Endodermal cell (in vitro differentiated cells): ENCODE measurements at regions not wholly inside any gene's neighbourhood (a gene's known extent, or its start where the extent isn't known, plus 50 kb on each side); places are given as distances from the start of the nearest gene placed in this dataset.

Experiments used
- DNase-seq: peaks from one replicate; pipeline ENCODE4 v3.0.0-alpha.2; 2017
- H3K27ac ChIP-seq: 2 replicates; pipeline ENCODE4 v1.5.1; 2013; ENCODE audit warnings: mild to moderate bottlenecking, low read depth, low read length, moderate library complexity
- H3K27me3 ChIP-seq: 2 replicates; pipeline ENCODE4 v1.6.1; 2013; ENCODE audit warnings: mild to moderate bottlenecking, low read length, moderate library complexity; ENCODE audit not compliant: insufficient read depth, control insufficient read depth, poor library complexity, severe bottlenecking
- H3K36me3 ChIP-seq: 2 replicates; pipeline ENCODE4 v1.7.0; 2013; ENCODE audit warnings: mild to moderate bottlenecking, low read length, moderate library complexity; ENCODE audit not compliant: control insufficient read depth, insufficient read depth
- H3K4me1 ChIP-seq: one replicate; pipeline ENCODE4 v1.7.0; 2013; ENCODE audit warnings: low read length; ENCODE audit not compliant: control insufficient read depth, insufficient read depth
- H3K4me3 ChIP-seq: 2 replicates; pipeline ENCODE4 v1.5.1; 2013; ENCODE audit warnings: mild to moderate bottlenecking, low read length, moderate library complexity
- H3K9ac ChIP-seq: 2 replicates; pipeline ENCODE4 v1.6.1; 2013; ENCODE audit warnings: mild to moderate bottlenecking, low read length, moderate library complexity; ENCODE audit not compliant: poor library complexity, severe bottlenecking; ENCODE audit errors: extremely low read depth
- H3K9me3 ChIP-seq: 2 replicates; pipeline ENCODE4 v1.6.1; 2013; ENCODE audit warnings: mild to moderate bottlenecking, low read length, moderate library complexity; ENCODE audit not compliant: control insufficient read depth
- H3K27ac Mint-ChIP-seq: 2 replicates; pipeline ENCODE4 v1.8.0; 2020; ENCODE audit warnings: mixed read lengths
- H3K27me3 Mint-ChIP-seq: 2 replicates; pipeline ENCODE4 v1.8.0; 2021; ENCODE audit warnings: mild to moderate bottlenecking, mixed read lengths; ENCODE audit not compliant: insufficient read depth
- H3K36me3 Mint-ChIP-seq: 2 replicates; pipeline ENCODE4 v1.8.0; 2020; ENCODE audit warnings: low read depth, mixed read lengths
- H3K4me1 Mint-ChIP-seq: 2 replicates; pipeline ENCODE4 v1.8.0; 2020; ENCODE audit warnings: mixed read lengths
- H3K4me3 Mint-ChIP-seq: 2 replicates; pipeline ENCODE4 v1.8.0; 2020; ENCODE audit warnings: mild to moderate bottlenecking, moderate library complexity, mixed read lengths
- H3K9me3 Mint-ChIP-seq: 2 replicates; pipeline ENCODE4 v1.8.0; 2020; ENCODE audit warnings: mild to moderate bottlenecking, mixed read lengths
- WGBS, 2 experiments: methylation state at CpG; one replicate each; pipeline versions ENCODE4 v1.1.5 to v1.1.7; 2013; ENCODE audit warnings: missing lambda C conversion rate in 2 of 2, mixed read lengths in 1 of 2; ENCODE audit not compliant: insufficient coverage in 1 of 2, insufficient read length in 1 of 2; 5-methylcytosine and 5-hydroxymethylcytosine counted together
- TF ChIP-seq, protein P1 (sequence below): fragments of 200-600 bp; sonication (generic); conservative IDR thresholded peaks from 2 replicates; pipeline ENCODE4 v1.5.0; 2021; ENCODE audit warnings: antibody characterized with exemption, mild to moderate bottlenecking

DNA sequence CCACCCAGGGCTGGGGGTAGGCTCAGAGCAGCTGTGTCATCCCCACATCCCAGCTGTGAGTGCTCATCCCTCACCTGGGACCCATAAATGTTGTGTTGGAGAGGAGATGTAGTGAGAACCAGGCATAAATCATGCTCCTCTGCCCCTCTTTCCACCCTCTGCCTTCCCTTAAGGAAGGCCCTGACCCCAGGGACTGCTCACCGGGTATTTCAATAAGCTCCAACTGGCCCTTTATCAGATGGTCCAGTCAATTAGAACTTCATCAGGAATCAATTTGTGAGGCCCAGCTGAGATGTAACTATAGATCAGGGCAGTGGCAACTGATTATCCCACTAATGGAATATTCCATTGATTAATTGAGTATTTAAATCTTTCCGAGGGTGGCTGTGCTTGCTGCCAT is 50.8 kb upstream of the NTRK3 start:
- H3K4me3 ChIP-seq: no peak overlapping the region
- DNase-seq: no peak
- TF ChIP-seq, protein P1, sequence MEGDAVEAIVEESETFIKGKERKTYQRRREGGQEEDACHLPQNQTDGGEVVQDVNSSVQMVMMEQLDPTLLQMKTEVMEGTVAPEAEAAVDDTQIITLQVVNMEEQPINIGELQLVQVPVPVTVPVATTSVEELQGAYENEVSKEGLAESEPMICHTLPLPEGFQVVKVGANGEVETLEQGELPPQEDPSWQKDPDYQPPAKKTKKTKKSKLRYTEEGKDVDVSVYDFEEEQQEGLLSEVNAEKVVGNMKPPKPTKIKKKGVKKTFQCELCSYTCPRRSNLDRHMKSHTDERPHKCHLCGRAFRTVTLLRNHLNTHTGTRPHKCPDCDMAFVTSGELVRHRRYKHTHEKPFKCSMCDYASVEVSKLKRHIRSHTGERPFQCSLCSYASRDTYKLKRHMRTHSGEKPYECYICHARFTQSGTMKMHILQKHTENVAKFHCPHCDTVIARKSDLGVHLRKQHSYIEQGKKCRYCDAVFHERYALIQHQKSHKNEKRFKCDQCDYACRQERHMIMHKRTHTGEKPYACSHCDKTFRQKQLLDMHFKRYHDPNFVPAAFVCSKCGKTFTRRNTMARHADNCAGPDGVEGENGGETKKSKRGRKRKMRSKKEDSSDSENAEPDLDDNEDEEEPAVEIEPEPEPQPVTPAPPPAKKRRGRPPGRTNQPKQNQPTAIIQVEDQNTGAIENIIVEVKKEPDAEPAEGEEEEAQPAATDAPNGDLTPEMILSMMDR: no peak
- no peak overlapping the region for H3K27ac ChIP-seq
- no peaks in the 10 kb centered on the region for H3K4me1 ChIP-seq
- Mint-ChIP-seq H3K27me3 (peaks cover 51% of the 10 kb centered on the region), H3K36me3 (no peaks in the 10 kb centered on the region), H3K4me1 (no peaks in the 10 kb centered on the region), H3K27ac (no peak overlapping the region), H3K9me3 (no peaks in the 10 kb centered on the region), H3K4me3 (no peak overlapping the region)
- no peaks in the 10 kb centered on the region for H3K9me3 ChIP-seq
- H3K27me3 ChIP-seq: peaks cover 40% of the 10 kb centered on the region
- H3K36me3 ChIP-seq: no peaks in the 10 kb centered on the region
- 88 to 96% methylated on average over 2 of the region's 2 CpGs for whole genome bisulfite sequencing, 2 experiments
- H3K9ac ChIP-seq: no peak overlapping the region
